Astrocyte of the cerebellum (primary cell): ENCODE measurements at regions not wholly inside any gene's neighbourhood (a gene's known extent, or its start where the extent isn't known, plus 50 kb on each side); places are given as distances from the start of the nearest gene placed in this dataset.

Experiments used
- DNase-seq: peaks from one replicate; pipeline ENCODE4 v3.0.0-alpha.2; 2011; ENCODE audit warnings: low read depth
- H3K4me3 ChIP-seq: 2 replicates; pipeline ENCODE4 v1.5.1; 2011; ENCODE audit warnings: mild to moderate bottlenecking, low read depth, low read length, moderate library complexity
- CTCF ChIP-seq: IDR thresholded peaks from 2 replicates; pipeline ENCODE4 v1.5.1; 2012; ENCODE audit warnings: low read length, low read depth, moderate library complexity, mild to moderate bottlenecking; ENCODE audit errors: missing control alignments
- in situ Hi-C: cut with HindIII; loops from 2 replicates; pipeline ENCODE4 v1.10.0; 2017; ENCODE audit warnings: low sequenced_read_pairs

GRCh38 chr5:119833176-119833575, 203.8 kb downstream of the FAM170A start:
- in situ Hi-C loops = no loop called here
- no peak for TF ChIP-seq CTCF
- no peak for DNase-seq
- H3K4me3 ChIP-seq = no peak overlapping the region

- H3K4me3 ChIP-seq = no peak overlapping the region
- no peak for TF ChIP-seq CTCF
- in situ Hi-C loops = no loop called here
- no peak for DNase-seq
These were observed 210.8 kb downstream of the FAM170A start for GRCh38 chr5:119840175-119840574.

GRCh38 chr5:119852140-119852539, 222.8 kb downstream of the FAM170A start:
- no peak for TF ChIP-seq CTCF
- no peak for DNase-seq
- H3K4me3 ChIP-seq = no peak overlapping the region
- in situ Hi-C loops = no loop called here

- no peak overlapping the region for H3K4me3 ChIP-seq
- DNase-seq = no peak
- in situ Hi-C loops = no loop called here
- no peak for TF ChIP-seq CTCF
These were observed 231.1 kb downstream of the FAM170A start for GRCh38 chr5:119860463-119860862.

GRCh38 chr5:119862619-119863018, 233.3 kb downstream of the FAM170A start:
- in situ Hi-C loops = no loop called here
- TF ChIP-seq CTCF = no peak
- DNase-seq = no peak
- H3K4me3 ChIP-seq = no peak overlapping the region

- TF ChIP-seq CTCF = no peak
- H3K4me3 ChIP-seq = no peak overlapping the region
- no peak for DNase-seq
- in situ Hi-C loops = no loop called here
These were observed 234.9 kb downstream of the FAM170A start for GRCh38 chr5:119864286-119864685.

- TF ChIP-seq CTCF = no peak
- DNase-seq = no peak
- in situ Hi-C loops = no loop called here
- no peak overlapping the region for H3K4me3 ChIP-seq
These were observed 244.3 kb downstream of the FAM170A start for GRCh38 chr5:119873611-119874010.
